RKO (cell line): ENCODE measurements at regions not wholly inside any gene's neighbourhood (a gene's known extent, or its start where the extent isn't known, plus 50 kb on each side); places are given as distances from the start of the nearest gene placed in this dataset.

ENCODE experiments used
- DNase-seq: peaks from one replicate; pipeline ENCODE4 v3.0.0-alpha.2; 2016; ENCODE audit warnings: low spot score

- DNase-seq = no peak
Measured at GRCh38 chr9:84587153-84587552, 82.4 kb upstream of the NTRK2 start.

DNA sequence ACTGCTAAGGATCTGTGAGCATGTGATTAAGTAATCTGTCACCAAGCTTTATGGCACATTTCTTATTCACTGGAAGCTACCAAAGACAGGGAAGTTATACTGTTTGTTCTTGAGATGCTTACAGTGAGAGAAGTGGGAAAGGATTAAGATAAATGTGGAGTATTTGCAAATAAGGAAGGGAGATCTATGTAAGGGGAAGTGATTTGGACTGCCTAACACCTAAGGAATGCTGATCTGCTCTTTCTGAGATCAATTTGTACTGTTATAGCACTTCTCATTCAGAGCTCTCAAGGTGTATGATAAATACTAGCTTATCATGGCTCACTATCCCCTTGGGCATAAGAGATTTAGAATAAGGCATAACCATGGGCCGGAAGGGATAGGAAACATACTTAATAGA is 80.0 kb upstream of the NTRK2 start:
- no peak for DNase-seq

- no peak for DNase-seq
Measured at GRCh38 chr9:84590706-84591105, 78.8 kb upstream of the NTRK2 start.

- DNase-seq = no peak
Measured at GRCh38 chr9:84592918-84593317, 76.6 kb upstream of the NTRK2 start.

DNA sequence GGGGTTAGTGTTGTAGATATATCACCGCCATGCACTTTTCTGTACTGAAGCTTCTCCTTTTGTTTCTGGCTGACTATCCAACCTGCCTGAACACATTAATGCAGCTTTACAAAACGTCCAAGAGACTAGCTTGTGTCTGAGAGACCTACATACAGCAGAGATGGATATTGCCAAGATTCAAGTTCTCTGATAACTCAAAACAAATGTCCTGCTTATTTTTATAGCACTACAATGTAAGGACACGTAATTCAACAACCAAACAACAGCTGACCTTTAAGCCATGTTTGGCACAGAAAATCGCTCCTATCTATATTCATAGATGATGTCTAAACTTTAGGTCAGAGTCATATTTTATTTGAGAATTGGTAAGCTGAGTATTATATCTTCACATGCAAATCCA is 76.2 kb upstream of the NTRK2 start:
- no peak for DNase-seq

- no peak for DNase-seq
Measured at GRCh38 chr9:84597131-84597530, 72.4 kb upstream of the NTRK2 start.

GRCh38 chr9:84598921-84599636 is 70.5 kb upstream of the NTRK2 start:
- DNase-seq = no peak

DNA sequence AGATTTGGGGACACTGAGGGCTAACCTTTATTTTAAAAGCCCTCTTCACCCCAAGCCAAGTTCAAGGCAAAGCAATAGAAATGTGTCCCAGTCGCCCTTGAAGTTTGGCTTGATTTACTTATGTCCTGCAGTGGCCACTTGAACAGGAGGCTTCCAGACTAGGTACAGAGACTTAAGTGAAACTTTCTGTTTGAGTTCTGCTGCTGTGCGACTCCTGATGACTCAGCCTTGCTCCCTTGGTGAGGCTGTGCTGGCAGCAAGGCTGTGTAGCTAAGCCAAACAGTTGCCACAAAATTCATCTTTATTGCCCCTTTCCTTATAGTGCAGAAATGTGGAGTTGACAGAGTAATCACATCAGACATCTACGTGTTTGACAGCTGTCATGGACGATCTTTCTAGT is 68.8 kb upstream of the NTRK2 start:
- no peak for DNase-seq

- DNase-seq = no peak
Measured at GRCh38 chr9:84604223-84604622, 65.3 kb upstream of the NTRK2 start.

GRCh38 chr9:84609779-84610178 is 59.8 kb upstream of the NTRK2 start:
- no peak for DNase-seq

- no peak for DNase-seq
Measured at GRCh38 chr9:84613431-84613830, 56.1 kb upstream of the NTRK2 start.

DNA sequence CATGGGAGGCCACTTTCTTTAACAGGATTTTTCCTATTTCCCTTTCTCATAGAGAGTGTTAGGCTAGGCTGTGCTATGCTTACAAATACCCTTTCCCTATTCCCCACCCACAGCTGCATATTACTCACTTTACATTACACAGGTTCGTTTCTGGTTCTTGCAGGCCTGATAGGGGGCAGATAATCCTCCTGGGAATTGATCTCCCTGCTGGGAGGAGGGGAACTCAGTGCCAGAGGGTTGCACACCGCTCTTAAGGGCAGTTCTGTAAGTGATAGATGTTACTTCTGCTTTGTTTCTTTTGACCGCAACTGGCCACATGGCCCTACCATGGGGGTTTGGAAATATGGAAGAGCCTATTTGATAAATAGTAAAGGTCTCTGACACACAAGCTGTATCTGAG is 54.0 kb upstream of the NTRK2 start:
- no peak for DNase-seq

- no peak for DNase-seq
Measured at GRCh38 chr9:84617411-84618029, 52.0 kb upstream of the NTRK2 start.
